ENCODE measurements at regions not wholly inside any gene's neighbourhood (a gene's known extent, or its start where the extent isn't known, plus 50 kb on each side); places are given as distances from the start of the nearest gene placed in this dataset.

- no peak for DNase-seq
Measured at GRCh38 chr14:94717808-94718207, 52.1 kb downstream of the GSC start.

- no peak for DNase-seq
Measured at GRCh38 chr14:94716976-94717375, 52.9 kb downstream of the GSC start.

- no peak for DNase-seq
Measured at GRCh38 chr14:94713115-94713514, 56.8 kb downstream of the GSC start.

- no peak for DNase-seq
Measured at GRCh38 chr14:94710731-94711130, 59.2 kb downstream of the GSC start.

GRCh38 chr14:94707494-94707893 lies 62.4 kb downstream of the GSC start:
- DNase-seq = no peak

- DNase-seq = no peak
Measured at GRCh38 chr14:94706133-94706532, 63.8 kb downstream of the GSC start.

- DNase-seq = no peak
Measured at GRCh38 chr14:94702629-94703028, 67.3 kb downstream of the GSC start.

- DNase-seq = no peak
Measured at GRCh38 chr14:94701861-94702370, 68.0 kb downstream of the GSC start.

GRCh38 chr14:94700336-94700735 lies 69.6 kb downstream of the GSC start:
- DNase-seq = no peak

GRCh38 chr14:94699831-94700230 lies 70.1 kb downstream of the GSC start:
- DNase-seq = no peak

GRCh38 chr14:94697773-94698556 lies 71.9 kb downstream of the GSC start:
- DNase-seq = no peak

- no peak for DNase-seq
Measured at GRCh38 chr14:94696518-94696917, 73.4 kb downstream of the GSC start.

- DNase-seq = no peak
Measured at GRCh38 chr14:94695231-94695630, 74.7 kb downstream of the GSC start.

- no peak for DNase-seq
Measured at GRCh38 chr14:94691660-94692034, 78.3 kb downstream of the GSC start.

GRCh38 chr14:94690896-94691659 lies 78.8 kb downstream of the GSC start:
- no peak for DNase-seq

GRCh38 chr14:94690486-94690885 lies 78.3 kb downstream of the SERPINA3 start:
- no peak for DNase-seq

GRCh38 chr14:94689985-94690400 lies 77.8 kb downstream of the SERPINA3 start:
- DNase-seq = no peak

GRCh38 chr14:94689218-94689984 lies 77.2 kb downstream of the SERPINA3 start:
- peak; percentile 39 for DNase-seq

- DNase-seq = no peak
Measured at GRCh38 chr14:94686511-94687160, 74.4 kb downstream of the SERPINA3 start.

GRCh38 chr14:94685681-94686485 lies 73.7 kb downstream of the SERPINA3 start:
- DNase-seq = no peak

GRCh38 chr14:94685166-94685581 lies 73.0 kb downstream of the SERPINA3 start:
- DNase-seq = no peak

- no peak for DNase-seq
Measured at GRCh38 chr14:94682736-94683135, 70.5 kb downstream of the SERPINA3 start.

All from CD4-positive, alpha-beta T cell treated with Interleukin-17A for 4 hours (primary cell).